ENCODE measurements at regions not wholly inside any gene's neighbourhood (a gene's known extent, or its start where the extent isn't known, plus 50 kb on each side); places are given as distances from the start of the nearest gene placed in this dataset.
"Not testable (repeated sequence)": the region's sequence is repeated elsewhere in the genome, so short reads cannot be mapped to it uniquely, and the experiment has no call there.

DNA sequence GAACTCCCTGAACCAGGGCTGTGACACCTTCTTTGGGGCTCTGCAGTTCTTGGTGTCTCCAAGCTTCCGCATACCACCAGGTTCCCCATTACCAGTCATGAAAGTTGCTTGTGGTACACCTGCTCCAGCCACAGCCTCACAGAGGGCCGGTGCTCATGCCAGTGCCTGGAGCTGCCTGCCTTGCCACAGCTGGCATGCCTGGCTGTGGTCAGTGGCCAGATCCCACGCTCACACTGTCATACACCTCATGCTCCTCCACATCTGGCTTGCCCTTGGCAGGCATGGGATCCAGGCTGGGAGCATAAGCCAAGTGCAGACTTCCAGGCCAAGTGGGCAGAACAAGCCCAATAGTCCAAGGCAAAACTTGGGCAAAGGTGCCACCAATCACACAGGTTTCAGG, 1054.9 kb downstream of the SLITRK5 start (continued):
- TF ChIP-seq, protein P1, sequence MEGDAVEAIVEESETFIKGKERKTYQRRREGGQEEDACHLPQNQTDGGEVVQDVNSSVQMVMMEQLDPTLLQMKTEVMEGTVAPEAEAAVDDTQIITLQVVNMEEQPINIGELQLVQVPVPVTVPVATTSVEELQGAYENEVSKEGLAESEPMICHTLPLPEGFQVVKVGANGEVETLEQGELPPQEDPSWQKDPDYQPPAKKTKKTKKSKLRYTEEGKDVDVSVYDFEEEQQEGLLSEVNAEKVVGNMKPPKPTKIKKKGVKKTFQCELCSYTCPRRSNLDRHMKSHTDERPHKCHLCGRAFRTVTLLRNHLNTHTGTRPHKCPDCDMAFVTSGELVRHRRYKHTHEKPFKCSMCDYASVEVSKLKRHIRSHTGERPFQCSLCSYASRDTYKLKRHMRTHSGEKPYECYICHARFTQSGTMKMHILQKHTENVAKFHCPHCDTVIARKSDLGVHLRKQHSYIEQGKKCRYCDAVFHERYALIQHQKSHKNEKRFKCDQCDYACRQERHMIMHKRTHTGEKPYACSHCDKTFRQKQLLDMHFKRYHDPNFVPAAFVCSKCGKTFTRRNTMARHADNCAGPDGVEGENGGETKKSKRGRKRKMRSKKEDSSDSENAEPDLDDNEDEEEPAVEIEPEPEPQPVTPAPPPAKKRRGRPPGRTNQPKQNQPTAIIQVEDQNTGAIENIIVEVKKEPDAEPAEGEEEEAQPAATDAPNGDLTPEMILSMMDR (conservative IDR thresholded peaks at IDR 0.05; ENCODE audit: low read depth in 2 of 2) = no peak
- TF ChIP-seq, protein P2, sequence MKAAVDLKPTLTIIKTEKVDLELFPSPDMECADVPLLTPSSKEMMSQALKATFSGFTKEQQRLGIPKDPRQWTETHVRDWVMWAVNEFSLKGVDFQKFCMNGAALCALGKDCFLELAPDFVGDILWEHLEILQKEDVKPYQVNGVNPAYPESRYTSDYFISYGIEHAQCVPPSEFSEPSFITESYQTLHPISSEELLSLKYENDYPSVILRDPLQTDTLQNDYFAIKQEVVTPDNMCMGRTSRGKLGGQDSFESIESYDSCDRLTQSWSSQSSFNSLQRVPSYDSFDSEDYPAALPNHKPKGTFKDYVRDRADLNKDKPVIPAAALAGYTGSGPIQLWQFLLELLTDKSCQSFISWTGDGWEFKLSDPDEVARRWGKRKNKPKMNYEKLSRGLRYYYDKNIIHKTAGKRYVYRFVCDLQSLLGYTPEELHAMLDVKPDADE (IDR thresholded peaks at IDR 0.05) = no peak
- TF ChIP-seq JUNB (IDR thresholded peaks at IDR 0.05; ENCODE audit: unreplicated experiment) (no peak), ZNF114 (CRISPR knock-in tag; IDR thresholded peaks at IDR 0.05) (no peak)

DNA sequence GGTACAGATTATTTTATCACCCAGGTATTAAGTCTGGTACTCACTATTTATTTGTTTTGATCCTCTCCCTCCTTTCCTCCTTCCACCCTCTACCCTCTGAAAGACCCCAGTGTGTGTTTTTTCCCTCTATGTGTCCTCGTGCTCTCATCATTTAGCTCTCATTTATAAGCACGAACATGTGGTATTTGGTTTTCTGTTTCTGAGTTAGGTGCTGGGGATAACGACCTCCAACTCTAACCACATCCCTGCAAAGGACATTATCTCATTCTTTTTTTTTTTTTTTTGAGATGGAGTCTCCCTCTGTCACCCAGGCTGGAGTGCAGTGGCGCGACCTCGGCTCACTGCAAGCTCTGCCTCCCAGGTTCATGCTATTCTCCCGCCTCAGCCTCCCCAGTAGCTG, 1056.1 kb downstream of the SLITRK5 start:
- H3K27me3 ChIP-seq (ENCODE audit: insufficient read depth) = not testable (repeated sequence)

DNA sequence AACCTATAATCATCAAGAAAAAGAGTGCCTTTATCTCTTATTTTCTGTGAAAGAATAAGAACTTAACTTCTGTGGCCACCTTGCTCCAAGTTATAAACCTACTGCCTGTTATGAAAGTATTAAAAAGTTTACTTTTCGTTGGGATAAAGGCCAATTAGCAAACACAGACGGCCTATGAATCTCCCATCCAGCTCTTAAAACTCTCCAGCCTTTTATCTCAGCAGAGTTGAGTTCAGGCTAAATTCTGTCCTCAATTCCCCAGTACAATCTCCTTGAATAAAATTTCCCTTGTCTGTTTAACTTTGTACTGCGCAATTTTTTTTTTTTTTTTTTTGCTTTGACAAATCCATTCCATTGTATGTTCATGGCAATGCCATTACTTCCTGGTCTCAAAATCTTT, 1058.4 kb downstream of the SLITRK5 start:
- ATAC-seq = no peak
- peak overlapping the region; percentile 18; the same call in 1 of the 2 replicates for H2AFZ ChIP-seq
- H3K9me2 ChIP-seq (ENCODE audit: insufficient read depth) = no peaks in the 10 kb centered on the region; the same call in 1 of the 2 replicates
- no peaks in the 10 kb centered on the region for H3K4me1 ChIP-seq (ENCODE audit: insufficient read depth)
- no peaks in the 10 kb centered on the region for H4K20me1 ChIP-seq (replicated peaks; ENCODE audit: insufficient read depth)
- Mint-ChIP-seq H3K4me3 (no peak overlapping the region), H3K27me3 (ENCODE audit: insufficient read depth, low read depth, poor library complexity) (no peaks in the 10 kb centered on the region), H3K9me3 (peaks cover 11% of the 10 kb centered on the region; the same call in 2 of the 3 replicates), H3K4me1 (no peaks in the 10 kb centered on the region), H3K36me3 (ENCODE audit: low read depth) (peaks cover 9% of the 10 kb centered on the region; the same call in 2 of the 3 replicates), H3K27ac (no peak overlapping the region)
- H3K4me3 ChIP-seq = no peak overlapping the region
- no peaks in the 10 kb centered on the region for H3K36me3 ChIP-seq (ENCODE audit: insufficient read depth)
- H3K27ac ChIP-seq (ENCODE audit: low read depth) = no peak overlapping the region
- no peaks in the 10 kb centered on the region for H3K27me3 ChIP-seq (ENCODE audit: insufficient read depth)
- no peaks in the 10 kb centered on the region for H3K79me2 ChIP-seq (replicated peaks; ENCODE audit: insufficient read depth)
- no peak overlapping the region for H3K4me2 ChIP-seq
- DNase-seq (ENCODE audit: low spot score) = no peak
- H3F3A ChIP-seq (replicated peaks; ENCODE audit: low read depth) = no peaks in the 10 kb centered on the region
- TF ChIP-seq NANOG (IDR thresholded peaks at IDR 0.05; ENCODE audit: borderline replicate concordance) (no peak), ZNF331 (CRISPR knock-in tag; IDR thresholded peaks at IDR 0.05; ENCODE audit: low read depth) (no peak), CREB1 (CRISPR knock-in tag; IDR thresholded peaks at IDR 0.05; ENCODE audit: low read depth) (no peak)
- TF ChIP-seq, protein P3, sequence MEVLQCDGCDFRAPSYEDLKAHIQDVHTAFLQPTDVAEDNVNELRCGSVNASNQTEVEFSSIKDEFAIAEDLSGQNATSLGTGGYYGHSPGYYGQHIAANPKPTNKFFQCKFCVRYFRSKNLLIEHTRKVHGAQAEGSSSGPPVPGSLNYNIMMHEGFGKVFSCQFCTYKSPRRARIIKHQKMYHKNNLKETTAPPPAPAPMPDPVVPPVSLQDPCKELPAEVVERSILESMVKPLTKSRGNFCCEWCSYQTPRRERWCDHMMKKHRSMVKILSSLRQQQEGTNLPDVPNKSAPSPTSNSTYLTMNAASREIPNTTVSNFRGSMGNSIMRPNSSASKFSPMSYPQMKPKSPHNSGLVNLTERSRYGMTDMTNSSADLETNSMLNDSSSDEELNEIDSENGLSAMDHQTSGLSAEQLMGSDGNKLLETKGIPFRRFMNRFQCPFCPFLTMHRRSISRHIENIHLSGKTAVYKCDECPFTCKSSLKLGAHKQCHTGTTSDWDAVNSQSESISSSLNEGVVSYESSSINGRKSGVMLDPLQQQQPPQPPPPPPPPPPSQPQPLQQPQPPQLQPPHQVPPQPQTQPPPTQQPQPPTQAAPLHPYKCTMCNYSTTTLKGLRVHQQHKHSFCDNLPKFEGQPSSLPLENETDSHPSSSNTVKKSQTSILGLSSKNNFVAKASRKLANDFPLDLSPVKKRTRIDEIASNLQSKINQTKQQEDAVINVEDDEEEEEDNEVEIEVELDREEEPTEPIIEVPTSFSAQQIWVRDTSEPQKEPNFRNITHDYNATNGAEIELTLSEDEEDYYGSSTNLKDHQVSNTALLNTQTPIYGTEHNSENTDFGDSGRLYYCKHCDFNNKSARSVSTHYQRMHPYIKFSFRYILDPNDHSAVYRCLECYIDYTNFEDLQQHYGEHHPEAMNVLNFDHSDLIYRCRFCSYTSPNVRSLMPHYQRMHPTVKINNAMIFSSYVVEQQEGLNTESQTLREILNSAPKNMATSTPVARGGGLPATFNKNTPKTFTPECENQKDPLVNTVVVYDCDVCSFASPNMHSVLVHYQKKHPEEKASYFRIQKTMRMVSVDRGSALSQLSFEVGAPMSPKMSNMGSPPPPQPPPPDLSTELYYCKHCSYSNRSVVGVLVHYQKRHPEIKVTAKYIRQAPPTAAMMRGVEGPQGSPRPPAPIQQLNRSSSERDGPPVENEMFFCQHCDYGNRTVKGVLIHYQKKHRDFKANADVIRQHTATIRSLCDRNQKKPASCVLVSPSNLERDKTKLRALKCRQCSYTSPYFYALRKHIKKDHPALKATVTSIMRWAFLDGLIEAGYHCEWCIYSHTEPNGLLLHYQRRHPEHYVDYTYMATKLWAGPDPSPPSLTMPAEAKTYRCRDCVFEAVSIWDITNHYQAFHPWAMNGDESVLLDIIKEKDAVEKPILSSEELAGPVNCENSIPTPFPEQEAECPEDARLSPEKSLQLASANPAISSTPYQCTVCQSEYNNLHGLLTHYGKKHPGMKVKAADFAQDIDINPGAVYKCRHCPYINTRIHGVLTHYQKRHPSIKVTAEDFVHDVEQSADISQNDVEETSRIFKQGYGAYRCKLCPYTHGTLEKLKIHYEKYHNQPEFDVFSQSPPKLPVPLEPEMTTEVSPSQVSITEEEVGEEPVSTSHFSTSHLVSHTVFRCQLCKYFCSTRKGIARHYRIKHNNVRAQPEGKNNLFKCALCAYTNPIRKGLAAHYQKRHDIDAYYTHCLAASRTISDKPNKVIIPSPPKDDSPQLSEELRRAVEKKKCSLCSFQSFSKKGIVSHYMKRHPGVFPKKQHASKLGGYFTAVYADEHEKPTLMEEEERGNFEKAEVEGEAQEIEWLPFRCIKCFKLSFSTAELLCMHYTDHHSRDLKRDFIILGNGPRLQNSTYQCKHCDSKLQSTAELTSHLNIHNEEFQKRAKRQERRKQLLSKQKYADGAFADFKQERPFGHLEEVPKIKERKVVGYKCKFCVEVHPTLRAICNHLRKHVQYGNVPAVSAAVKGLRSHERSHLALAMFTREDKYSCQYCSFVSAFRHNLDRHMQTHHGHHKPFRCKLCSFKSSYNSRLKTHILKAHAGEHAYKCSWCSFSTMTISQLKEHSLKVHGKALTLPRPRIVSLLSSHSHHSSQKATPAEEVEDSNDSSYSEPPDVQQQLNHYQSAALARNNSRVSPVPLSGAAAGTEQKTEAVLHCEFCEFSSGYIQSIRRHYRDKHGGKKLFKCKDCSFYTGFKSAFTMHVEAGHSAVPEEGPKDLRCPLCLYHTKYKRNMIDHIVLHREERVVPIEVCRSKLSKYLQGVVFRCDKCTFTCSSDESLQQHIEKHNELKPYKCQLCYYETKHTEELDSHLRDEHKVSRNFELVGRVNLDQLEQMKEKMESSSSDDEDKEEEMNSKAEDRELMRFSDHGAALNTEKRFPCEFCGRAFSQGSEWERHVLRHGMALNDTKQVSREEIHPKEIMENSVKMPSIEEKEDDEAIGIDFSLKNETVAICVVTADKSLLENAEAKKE (CRISPR knock-in tag; IDR thresholded peaks at IDR 0.05) = no peak
- TF ChIP-seq, protein P1 (conservative IDR thresholded peaks at IDR 0.05; ENCODE audit: low read depth in 2 of 2) = no peak

More for the DNA sequence above, 1056.1 kb downstream of the SLITRK5 start:
- H3K4me3 Mint-ChIP-seq; H3K79me2 ChIP-seq (replicated peaks; ENCODE audit: insufficient read depth); H3K4me1 ChIP-seq (ENCODE audit: insufficient read depth); H4K20me1 ChIP-seq (replicated peaks; ENCODE audit: insufficient read depth); H3K36me3 ChIP-seq (ENCODE audit: insufficient read depth); H3K27ac Mint-ChIP-seq; H3K27me3 Mint-ChIP-seq (ENCODE audit: insufficient read depth, low read depth, poor library complexity); H3F3A ChIP-seq (replicated peaks; ENCODE audit: low read depth); H3K4me3 ChIP-seq; H3K4me1 Mint-ChIP-seq; H3K27ac ChIP-seq (ENCODE audit: low read depth); ATAC-seq; DNase-seq (ENCODE audit: low spot score); H2AFZ ChIP-seq; H3K4me2 ChIP-seq: not testable (repeated sequence)
- Mint-ChIP-seq H3K9me3 (peaks cover 13% of the 10 kb centered on the region; the same call in 2 of the 3 replicates), H3K36me3 (ENCODE audit: low read depth) (peaks cover 18% of the 10 kb centered on the region)
- H3K9me2 ChIP-seq (ENCODE audit: insufficient read depth) = peaks cover 12% of the 10 kb centered on the region; the same call in 1 of the 2 replicates

Measured in GM23338 (cell line).